D721Med (cell line): ENCODE measurements at regions not wholly inside any gene's neighbourhood (a gene's known extent, or its start where the extent isn't known, plus 50 kb on each side); places are given as distances from the start of the nearest gene placed in this dataset.
A peak's percentile ranks its signal among the peaks of the same experiment; 100 is the strongest.

Experiments used
- DNase-seq: peaks from one replicate; pipeline ENCODE4 v3.0.0; 2011; ENCODE audit warnings: low spot score; ENCODE audit not compliant: insufficient read length
- FAIRE-seq: peaks from 2 replicates; lab custom pipeline; 2011; peaks lifted over from hg19 to GRCh38; lab: Jason Lieb, UNC
- TF ChIP-seq, protein P1 (sequence below): IDR thresholded peaks from 2 replicates; pipeline ENCODE4 v1.5.1; 2012; ENCODE audit warnings: mild to moderate bottlenecking, control low read depth; ENCODE audit not compliant: insufficient read depth; ENCODE audit errors: missing control alignments

GRCh38 chr6:119890470-119890869, 540.9 kb upstream of the MAN1A1 start:
- TF ChIP-seq, protein P1, sequence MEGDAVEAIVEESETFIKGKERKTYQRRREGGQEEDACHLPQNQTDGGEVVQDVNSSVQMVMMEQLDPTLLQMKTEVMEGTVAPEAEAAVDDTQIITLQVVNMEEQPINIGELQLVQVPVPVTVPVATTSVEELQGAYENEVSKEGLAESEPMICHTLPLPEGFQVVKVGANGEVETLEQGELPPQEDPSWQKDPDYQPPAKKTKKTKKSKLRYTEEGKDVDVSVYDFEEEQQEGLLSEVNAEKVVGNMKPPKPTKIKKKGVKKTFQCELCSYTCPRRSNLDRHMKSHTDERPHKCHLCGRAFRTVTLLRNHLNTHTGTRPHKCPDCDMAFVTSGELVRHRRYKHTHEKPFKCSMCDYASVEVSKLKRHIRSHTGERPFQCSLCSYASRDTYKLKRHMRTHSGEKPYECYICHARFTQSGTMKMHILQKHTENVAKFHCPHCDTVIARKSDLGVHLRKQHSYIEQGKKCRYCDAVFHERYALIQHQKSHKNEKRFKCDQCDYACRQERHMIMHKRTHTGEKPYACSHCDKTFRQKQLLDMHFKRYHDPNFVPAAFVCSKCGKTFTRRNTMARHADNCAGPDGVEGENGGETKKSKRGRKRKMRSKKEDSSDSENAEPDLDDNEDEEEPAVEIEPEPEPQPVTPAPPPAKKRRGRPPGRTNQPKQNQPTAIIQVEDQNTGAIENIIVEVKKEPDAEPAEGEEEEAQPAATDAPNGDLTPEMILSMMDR, result no peak
- DNase-seq (no peak), FAIRE-seq (no peak)

DNA sequence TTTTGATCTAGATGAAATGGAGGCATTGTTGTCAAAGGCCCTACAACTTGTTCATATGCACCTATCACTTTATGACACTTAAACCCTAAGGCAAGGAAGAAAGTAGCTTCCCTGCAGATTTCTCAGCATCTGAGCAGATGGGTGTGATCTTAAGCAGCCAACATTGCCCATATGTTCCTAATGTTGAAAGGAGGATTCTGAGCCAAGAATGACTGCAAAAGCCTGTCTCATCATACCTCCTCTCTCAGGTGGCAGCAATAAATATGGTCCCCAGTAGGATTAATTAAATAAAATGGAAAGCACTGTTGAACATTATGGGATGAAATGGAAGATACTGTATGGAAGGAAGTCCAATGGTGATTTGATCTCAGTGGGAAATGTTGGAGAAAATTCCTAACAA, 538.1 kb upstream of the MAN1A1 start:
- FAIRE-seq, result peak; percentile 11
- TF ChIP-seq, protein P1, result no peak
- DNase-seq, result no peak

DNA sequence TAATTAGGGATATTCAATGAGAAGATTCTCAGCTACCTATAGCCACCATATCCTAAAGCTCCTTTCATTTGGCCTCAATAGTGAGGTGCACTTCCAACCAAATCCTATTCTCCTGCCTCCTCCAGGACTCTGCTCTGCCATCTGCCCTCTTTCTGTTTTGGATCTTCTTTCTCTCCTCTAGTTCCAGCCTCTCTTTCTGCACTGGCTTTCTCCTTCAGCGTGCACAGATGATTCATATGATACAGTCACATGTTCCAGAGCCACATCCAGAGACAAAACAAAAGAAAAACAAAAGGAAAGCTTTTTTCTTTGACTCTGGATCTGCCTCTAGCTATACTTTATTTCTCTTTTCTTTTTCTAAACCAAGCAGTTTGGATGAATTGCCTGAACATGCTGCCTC, 531.9 kb upstream of the MAN1A1 start:
- DNase-seq (no peak), FAIRE-seq (no peak)
- TF ChIP-seq, protein P1, result no peak

GRCh38 chr6:119880840-119881239, 531.3 kb upstream of the MAN1A1 start:
- TF ChIP-seq, protein P1, result no peak
- DNase-seq (no peak), FAIRE-seq (peak; percentile 55)

DNA sequence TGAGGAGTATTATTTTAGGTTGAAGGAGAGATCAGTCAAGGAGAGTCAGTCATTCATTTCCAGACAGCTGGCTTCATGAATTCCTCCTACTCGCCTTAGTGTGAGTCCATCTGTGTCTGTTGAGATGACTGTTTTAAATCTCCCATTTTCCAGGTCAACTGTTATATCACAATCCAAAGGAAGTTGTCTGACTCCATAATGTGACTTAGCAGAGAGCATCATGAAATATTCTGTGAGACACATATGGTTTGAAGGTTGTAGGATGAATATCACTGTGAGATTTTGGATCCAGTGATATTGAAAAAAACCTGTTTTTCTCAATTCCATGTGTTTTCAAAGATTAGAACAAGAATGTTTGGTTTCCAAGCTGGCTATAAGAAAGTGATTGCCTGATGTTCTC, 530.2 kb upstream of the MAN1A1 start:
- DNase-seq (no peak), FAIRE-seq (no peak)
- TF ChIP-seq, protein P1, result no peak

DNA sequence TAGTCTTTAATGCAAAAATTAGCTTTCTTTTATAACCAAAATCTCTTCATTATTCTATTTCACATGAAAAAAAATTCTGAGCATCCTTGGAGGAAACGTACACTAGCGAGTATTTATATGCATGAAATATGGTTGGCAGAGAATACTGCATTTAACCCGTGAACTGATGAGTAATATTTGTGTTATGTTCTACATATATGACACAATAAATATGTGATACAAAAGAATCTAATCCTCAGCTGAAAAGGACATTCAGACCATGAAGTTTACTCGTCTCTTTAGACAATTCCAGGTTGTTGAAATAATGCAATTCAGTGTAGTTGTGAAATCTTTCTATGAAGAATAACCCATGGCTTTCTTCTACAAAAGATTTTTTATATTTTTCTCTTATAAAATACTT, 524.8 kb upstream of the MAN1A1 start:
- TF ChIP-seq, protein P1, result no peak
- DNase-seq (no peak), FAIRE-seq (no peak)

GRCh38 chr6:119873107-119873506, 523.5 kb upstream of the MAN1A1 start:
- FAIRE-seq (no peak), DNase-seq (no peak)
- TF ChIP-seq, protein P1, result no peak
